RWPE2 (cell line): ENCODE measurements at regions not wholly inside any gene's neighbourhood (a gene's known extent, or its start where the extent isn't known, plus 50 kb on each side); places are given as distances from the start of the nearest gene placed in this dataset.

ENCODE experiments used
- ATAC-seq: fragments of 200-7000 bp; cut with Tn5 transposase; 3 replicates; pipeline ENCODE4 v1.9.1; 2021; ENCODE audit warnings: low read depth
- DNase-seq: peaks from one replicate; pipeline ENCODE4 v3.0.0-alpha.2; 2020; ENCODE audit warnings: low spot score
- H3K27ac ChIP-seq: fragments of 450-650 bp; 2 replicates; pipeline ENCODE4 v1.5.1; 2017; ENCODE audit warnings: mild to moderate bottlenecking; ENCODE audit not compliant: poor library complexity, severe bottlenecking
- H3K27me3 ChIP-seq: fragments of 250-450 bp; sonication (Bioruptor Pico); 2 replicates; pipeline ENCODE4 v1.5.1; 2021; ENCODE audit warnings: mild to moderate bottlenecking, moderate library complexity; ENCODE audit not compliant: insufficient read depth, poor library complexity, severe bottlenecking
- H3K36me3 ChIP-seq: fragments of 250-450 bp; sonication (Bioruptor Pico); 2 replicates; pipeline ENCODE4 v1.5.1; 2020; ENCODE audit warnings: low read depth, mild to moderate bottlenecking, moderate library complexity
- H3K4me1 ChIP-seq: fragments of 250-450 bp; sonication (Bioruptor Pico); 2 replicates; pipeline ENCODE4 v1.5.1; 2021; ENCODE audit warnings: mild to moderate bottlenecking, moderate library complexity; ENCODE audit not compliant: insufficient read depth, poor library complexity, severe bottlenecking
- H3K4me3 ChIP-seq: fragments of 250-450 bp; sonication (Bioruptor Pico); 2 replicates; pipeline ENCODE4 v1.5.1; 2021; ENCODE audit warnings: mild to moderate bottlenecking, moderate library complexity; ENCODE audit not compliant: severe bottlenecking
- H3K9me3 ChIP-seq: fragments of 250-450 bp; sonication (Bioruptor Pico); 2 replicates; pipeline ENCODE4 v1.5.1; 2021; ENCODE audit warnings: mild to moderate bottlenecking, moderate library complexity; ENCODE audit not compliant: severe bottlenecking
- CTCF ChIP-seq: fragments of 450-650 bp; IDR thresholded peaks from one replicate; pipeline ENCODE4 v1.5.1; 2017; ENCODE audit warnings: mild to moderate bottlenecking, moderate library complexity; ENCODE audit not compliant: poor library complexity, severe bottlenecking

DNA sequence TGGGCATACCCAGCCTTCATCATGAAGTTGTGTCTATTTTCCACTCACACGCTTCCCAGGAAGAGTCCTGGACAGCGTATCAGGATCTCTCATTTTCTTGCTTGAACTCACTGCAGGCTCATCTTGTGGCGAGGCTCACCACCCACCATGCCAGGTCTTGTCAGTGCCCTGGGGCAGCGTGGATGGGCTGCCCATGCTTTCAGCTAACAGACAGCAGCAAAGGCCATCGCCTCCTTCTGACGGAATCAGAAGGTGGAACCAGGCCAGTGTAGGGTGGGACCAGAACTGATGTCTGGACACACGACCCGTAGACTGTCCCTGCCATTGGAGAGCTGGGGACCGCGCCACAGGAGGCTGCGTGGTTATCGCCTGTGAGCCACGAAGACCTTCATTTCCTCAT, 169.4 kb downstream of the FOXL1 start:
- ATAC-seq (no peak), DNase-seq (no peak)
- no peak for TF ChIP-seq CTCF

DNA sequence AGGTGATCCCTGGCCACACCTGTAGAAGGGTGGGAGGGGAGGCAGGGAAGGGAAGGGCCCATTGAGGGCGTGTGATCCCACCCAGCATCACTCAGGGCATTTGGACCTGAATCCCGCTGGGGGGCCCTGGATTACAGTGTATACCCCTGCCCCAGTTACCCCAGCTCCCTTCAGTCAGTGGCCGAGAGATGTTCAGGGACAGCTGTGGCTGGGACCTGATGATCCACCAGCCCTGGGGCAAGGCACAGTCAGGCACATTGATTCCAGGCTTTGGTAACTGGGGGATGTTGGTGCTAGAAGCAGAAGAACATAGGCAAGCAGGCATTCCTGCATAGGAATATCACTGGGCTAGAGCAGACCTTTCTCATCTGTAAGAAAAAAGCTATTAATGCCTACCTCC, 170.3 kb downstream of the FOXL1 start:
- H3K27me3 ChIP-seq: no peaks in the 10 kb centered on the region
- no peak for TF ChIP-seq CTCF
- H3K4me1 ChIP-seq: peaks cover 13% of the 10 kb centered on the region
- H3K4me3 ChIP-seq: no peak overlapping the region
- no peaks in the 10 kb centered on the region for H3K36me3 ChIP-seq
- ATAC-seq (no peak), DNase-seq (no peak)
- no peaks in the 10 kb centered on the region for H3K9me3 ChIP-seq
- H3K27ac ChIP-seq: no peak overlapping the region

More for the DNA sequence above, 169.4 kb downstream of the FOXL1 start:
- Histone ChIP-seq H3K27me3 (no peaks in the 10 kb centered on the region), H3K36me3 (no peaks in the 10 kb centered on the region), H3K9me3 (no peaks in the 10 kb centered on the region), H3K4me1 (peaks cover 13% of the 10 kb centered on the region), H3K27ac (no peak overlapping the region), H3K4me3 (no peak overlapping the region)

- no peaks in the 10 kb centered on the region for H3K27me3 ChIP-seq
- H3K36me3 ChIP-seq: no peaks in the 10 kb centered on the region
- TF ChIP-seq CTCF: no peak
- DNase-seq (peak; percentile 14), ATAC-seq (peak; percentile 97)
- no peaks in the 10 kb centered on the region for H3K9me3 ChIP-seq
- no peak overlapping the region for H3K4me3 ChIP-seq
- H3K4me1 ChIP-seq: peaks cover 13% of the 10 kb centered on the region
- peak overlapping the region; percentile 78 for H3K27ac ChIP-seq
These were observed 173.0 kb downstream of the FOXL1 start for GRCh38 chr16:86751076-86752030.

- ATAC-seq: no peak
- TF ChIP-seq CTCF: no peak
- Histone ChIP-seq H3K27me3 (no peaks in the 10 kb centered on the region), H3K4me1 (peaks cover 13% of the 10 kb centered on the region), H3K36me3 (no peaks in the 10 kb centered on the region), H3K27ac (no peak overlapping the region), H3K4me3 (no peak overlapping the region), H3K9me3 (no peaks in the 10 kb centered on the region)
- peak; percentile 61 for DNase-seq
These were observed 174.3 kb downstream of the FOXL1 start for GRCh38 chr16:86752582-86753175.
